IPS-NIHi7 (cell line): ENCODE measurements at regions not wholly inside any gene's neighbourhood (a gene's known extent, or its start where the extent isn't known, plus 50 kb on each side); places are given as distances from the start of the nearest gene placed in this dataset.
"Not testable (repeated sequence)": the region's sequence is repeated elsewhere in the genome, so short reads cannot be mapped to it uniquely, and the experiment has no call there.

ENCODE experiments used
- DNase-seq: peaks from one replicate; pipeline ENCODE4 v3.0.0; 2012; ENCODE audit warnings: mixed read lengths; ENCODE audit errors: extremely low spot score

- no peak for DNase-seq
These were observed 253.4 kb upstream of the KITLG start for GRCh38 chr12:88833641-88834116.

GRCh38 chr12:88828537-88828936 lies 248.3 kb upstream of the KITLG start:
- DNase-seq, result not testable (repeated sequence)

GRCh38 chr12:88820012-88820411 lies 239.7 kb upstream of the KITLG start:
- no peak for DNase-seq

GRCh38 chr12:88816201-88816600 lies 235.9 kb upstream of the KITLG start:
- no peak for DNase-seq

GRCh38 chr12:88814779-88815178 lies 234.5 kb upstream of the KITLG start:
- no peak for DNase-seq

GRCh38 chr12:88812610-88813009 lies 232.3 kb upstream of the KITLG start:
- no peak for DNase-seq

- no peak for DNase-seq
These were observed 230.5 kb upstream of the KITLG start for GRCh38 chr12:88810806-88811205.

- DNase-seq, result not testable (repeated sequence)
These were observed 229.6 kb upstream of the KITLG start for GRCh38 chr12:88809841-88810240.

- DNase-seq, result peak; percentile 15
These were observed 225.4 kb upstream of the KITLG start for GRCh38 chr12:88805692-88806091.

GRCh38 chr12:88805286-88805685 lies 225.0 kb upstream of the KITLG start:
- no peak for DNase-seq

GRCh38 chr12:88802096-88802706 lies 221.9 kb upstream of the KITLG start:
- DNase-seq, result no peak

GRCh38 chr12:88801227-88802095 lies 221.2 kb upstream of the KITLG start:
- no peak for DNase-seq

- DNase-seq, result no peak
These were observed 212.8 kb upstream of the KITLG start for GRCh38 chr12:88793096-88793495.

GRCh38 chr12:88790231-88790630 lies 210.0 kb upstream of the KITLG start:
- DNase-seq, result no peak

- DNase-seq, result no peak
These were observed 203.9 kb upstream of the KITLG start for GRCh38 chr12:88784166-88784565.

- DNase-seq, result no peak
These were observed 202.1 kb upstream of the KITLG start for GRCh38 chr12:88782351-88782750.

- DNase-seq, result no peak
These were observed 201.6 kb upstream of the KITLG start for GRCh38 chr12:88781909-88782308.

GRCh38 chr12:88778064-88778463 lies 197.8 kb upstream of the KITLG start:
- DNase-seq, result no peak

GRCh38 chr12:88775742-88776151 lies 195.5 kb upstream of the KITLG start:
- no peak for DNase-seq

GRCh38 chr12:88767699-88768098 lies 187.4 kb upstream of the KITLG start:
- DNase-seq, result no peak

- no peak for DNase-seq
These were observed 184.7 kb upstream of the KITLG start for GRCh38 chr12:88764781-88765480.

- no peak for DNase-seq
These were observed 183.3 kb upstream of the KITLG start for GRCh38 chr12:88763536-88764100.
